ENCODE measurements at regions not wholly inside any gene's neighbourhood (a gene's known extent, or its start where the extent isn't known, plus 50 kb on each side); places are given as distances from the start of the nearest gene placed in this dataset.

GRCh38 chr3:189488241-189488767 lies 142.9 kb upstream of the TP63 start:
- CTCF ChIA-PET = no interaction called here
- Histone ChIP-seq H3K36me3 (ENCODE audit: control insufficient read depth, insufficient read depth, low read length) (no peaks in the 10 kb centered on the region), H3K27ac (ENCODE audit: low read length) (no peak overlapping the region), H3K27me3 (ENCODE audit: control insufficient read depth, insufficient read depth, low read length) (no peaks in the 10 kb centered on the region), H3K4me1 (ENCODE audit: control insufficient read depth, insufficient read depth, low read length) (no peaks in the 10 kb centered on the region), H3K4me3 (ENCODE audit: low read depth in 2 of 2, low read length in 2 of 2) (no peak overlapping the region), H3K9me3 (ENCODE audit: control insufficient read depth, insufficient read depth, low read depth, low read length) (no peaks in the 10 kb centered on the region)
- POLR2A ChIA-PET = no interaction called here
- in situ Hi-C loops (cut with HindIII; ENCODE audit: low pct_unique_long_range_greater_than_20kb, low sequenced_read_pairs) (no loop called here), intact Hi-C loops (cut with micrococcal nuclease; ENCODE audit: unreplicated experiment) (no loop called here)
- DNase-seq (ENCODE audit: low read depth, low spot score) (peak; percentile 4), ATAC-seq (no peak)
- TF ChIP-seq CTCF (IDR thresholded peaks at IDR 0.05) (no peak), POLR2AphosphoS5 (IDR thresholded peaks at IDR 0.05; ENCODE audit: low read depth, low read length) (no peak), SIN3A (IDR thresholded peaks at IDR 0.05; ENCODE audit: borderline replicate concordance, insufficient read depth, low read depth, low read length) (no peak), REST (IDR thresholded peaks at IDR 0.05; ENCODE audit: insufficient read depth in 1 of 2, low read depth in 2 of 2, low read length in 1 of 2) (no peak), TCF7L2 (IDR thresholded peaks at IDR 0.05; ENCODE audit: low read depth, low read length) (no peak)
- BruUV-seq (replicated peaks) = no TSS peak

- BruUV-seq (replicated peaks) = no TSS peak
- no peak for TF ChIP-seq TCF7L2 (IDR thresholded peaks at IDR 0.05; ENCODE audit: low read depth, low read length)
- TF ChIP-seq SIN3A (IDR thresholded peaks at IDR 0.05; ENCODE audit: borderline replicate concordance, insufficient read depth, low read depth, low read length) = no peak
- TF ChIP-seq POLR2AphosphoS5 (IDR thresholded peaks at IDR 0.05; ENCODE audit: low read depth, low read length) = no peak
- no peak for TF ChIP-seq REST (IDR thresholded peaks at IDR 0.05; ENCODE audit: insufficient read depth in 1 of 2, low read depth in 2 of 2, low read length in 1 of 2)
- no peak for TF ChIP-seq CTCF (IDR thresholded peaks at IDR 0.05)
- in situ Hi-C loops (cut with HindIII; ENCODE audit: low pct_unique_long_range_greater_than_20kb, low sequenced_read_pairs) = no loop called here
- ATAC-seq (no peak), DNase-seq (ENCODE audit: low read depth, low spot score) (no peak)
- intact Hi-C loops (cut with micrococcal nuclease; ENCODE audit: unreplicated experiment) = no loop called here
- H3K27me3 ChIP-seq (ENCODE audit: control insufficient read depth, insufficient read depth, low read length) = no peaks in the 10 kb centered on the region
- H3K27ac ChIP-seq (ENCODE audit: low read length) = no peak overlapping the region
- H3K36me3 ChIP-seq (ENCODE audit: control insufficient read depth, insufficient read depth, low read length) = no peaks in the 10 kb centered on the region
- H3K9me3 ChIP-seq (ENCODE audit: control insufficient read depth, insufficient read depth, low read depth, low read length) = no peaks in the 10 kb centered on the region
- no peak overlapping the region for H3K4me3 ChIP-seq (ENCODE audit: low read depth in 2 of 2, low read length in 2 of 2)
- H3K4me1 ChIP-seq (ENCODE audit: control insufficient read depth, insufficient read depth, low read length) = no peaks in the 10 kb centered on the region
- ChIA-PET POLR2A (no interaction called here), CTCF (no interaction called here)
Observed at GRCh38 chr3:189490337-189490736, 140.9 kb upstream of the TP63 start.
